Effector memory CD8-positive, alpha-beta T cell (primary cell): ENCODE measurements at regions not wholly inside any gene's neighbourhood (a gene's known extent, or its start where the extent isn't known, plus 50 kb on each side); places are given as distances from the start of the nearest gene placed in this dataset.

Experiments
- ATAC-seq: fragments of 150-1000 bp; cut with Tn5 transposase; replicated peaks from 2 replicates; pipeline ENCODE4 v1.10.0; 2021; ENCODE audit warnings: mild to moderate bottlenecking, moderate library complexity
- DNase-seq, 3 experiments: peaks; one replicate each; pipeline ENCODE4 v3.0.0; 2021
- H3K27ac Mint-ChIP-seq, 2 donors: one replicate each; pipeline ENCODE4 v1.8.0; 2022; ENCODE audit warnings: mild to moderate bottlenecking in 2 of 2, mixed read lengths in 2 of 2, moderate library complexity in 2 of 2
- H3K27me3 Mint-ChIP-seq, 2 donors: one replicate each; pipeline ENCODE4 v1.8.0; 2022; ENCODE audit warnings: mixed read lengths in 2 of 2
- H3K36me3 Mint-ChIP-seq: one replicate; pipeline ENCODE4 v1.8.0; 2022; ENCODE audit warnings: mild to moderate bottlenecking, moderate library complexity, mixed read lengths; ENCODE audit not compliant: insufficient read depth
- H3K4me1 Mint-ChIP-seq, 2 donors: one replicate each; pipeline ENCODE4 v1.8.0; 2022; ENCODE audit warnings: low read depth in 2 of 2, mixed read lengths in 2 of 2
- H3K4me3 Mint-ChIP-seq, 2 donors: one replicate each; pipeline ENCODE4 v1.8.0; 2022; ENCODE audit warnings: mild to moderate bottlenecking in 2 of 2, mixed read lengths in 2 of 2, moderate library complexity in 2 of 2
- H3K9me3 Mint-ChIP-seq, 2 donors: one replicate each; pipeline ENCODE4 v1.8.0; 2022; ENCODE audit warnings: mixed read lengths in 2 of 2

- Mint-ChIP-seq H3K27ac (no peak overlapping the region), H3K4me3 (no peak overlapping the region), H3K27me3 (no peaks in the 10 kb centered on the region), H3K9me3 (peaks cover 2 to 8% of the 10 kb centered on the region in 2 donors), H3K36me3 (no peaks in the 10 kb centered on the region), H3K4me1 (no peaks in the 10 kb centered on the region)
- ATAC-seq, result no peak
- DNase-seq, result no peak
Measured at GRCh38 chr14:87575378-87575777, 417.6 kb downstream of the GALC start.

- Mint-ChIP-seq H3K27me3 (no peaks in the 10 kb centered on the region), H3K27ac (no peak overlapping the region), H3K4me3 (no peak overlapping the region), H3K4me1 (no peaks in the 10 kb centered on the region), H3K9me3 (peaks cover 2 to 8% of the 10 kb centered on the region in 2 donors), H3K36me3 (no peaks in the 10 kb centered on the region)
- DNase-seq (no peak), ATAC-seq (no peak)
Measured at GRCh38 chr14:87573591-87573990, 419.4 kb downstream of the GALC start.

DNA sequence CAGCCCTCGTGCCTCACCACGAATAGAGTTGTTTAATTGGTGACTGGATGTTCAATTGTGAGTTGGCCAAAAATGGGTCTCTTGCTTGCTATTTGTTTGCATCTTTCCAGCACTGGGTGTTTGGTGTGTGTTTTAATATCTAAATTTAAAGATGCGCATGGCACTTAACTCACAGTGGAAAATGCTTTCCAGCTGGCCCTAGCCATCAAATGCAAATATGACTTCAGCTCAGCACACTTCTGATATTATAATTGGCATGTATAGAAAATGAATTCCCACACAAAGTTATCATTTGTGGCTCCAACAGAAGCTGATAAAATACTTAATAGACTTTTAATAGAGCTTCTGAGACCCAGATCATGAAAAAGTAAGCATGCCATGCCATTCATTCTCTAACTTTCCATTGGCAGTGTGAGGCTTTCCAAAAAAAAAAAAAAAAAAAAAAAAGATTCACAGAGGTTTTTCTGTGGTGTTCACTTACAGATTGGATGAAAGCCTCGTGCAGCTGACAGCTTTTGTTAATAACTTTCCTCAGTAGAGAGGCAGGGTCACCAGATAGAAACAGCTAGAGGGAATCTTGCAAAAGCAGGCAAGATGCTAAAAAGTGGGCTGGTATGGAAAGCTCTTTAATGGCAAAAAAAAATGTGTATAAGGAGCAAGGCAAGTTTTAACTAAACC, 425.2 kb downstream of the GALC start:
- Mint-ChIP-seq H3K4me1 (no peaks in the 10 kb centered on the region), H3K9me3 (peaks cover 0 to 9% of the 10 kb centered on the region in 2 donors), H3K4me3 (no peak overlapping the region), H3K27ac (no peak overlapping the region), H3K27me3 (no peaks in the 10 kb centered on the region), H3K36me3 (no peaks in the 10 kb centered on the region)
- DNase-seq (no peak), ATAC-seq (no peak)

DNA sequence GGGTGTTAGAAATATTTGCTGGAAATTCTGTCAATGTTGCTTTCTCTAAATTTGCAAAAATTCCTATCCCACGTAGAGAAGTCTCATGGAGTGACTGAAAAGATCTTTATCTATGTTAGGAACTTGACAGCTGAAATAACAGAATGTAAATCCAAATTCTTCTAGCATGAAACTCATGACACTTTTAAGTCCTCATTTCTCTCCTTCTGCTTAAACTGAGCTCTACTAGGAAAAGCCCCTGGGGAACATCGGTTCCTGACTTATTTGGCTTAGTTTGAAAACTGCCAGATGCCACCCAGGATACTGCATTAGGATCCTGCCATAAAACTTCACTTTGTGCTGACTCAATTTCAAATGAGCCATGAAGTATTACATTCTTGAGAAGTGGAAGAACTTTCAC, 426.0 kb downstream of the GALC start:
- Mint-ChIP-seq H3K27ac (no peak overlapping the region), H3K9me3 (peaks cover 0 to 9% of the 10 kb centered on the region in 2 donors), H3K4me3 (no peak overlapping the region), H3K36me3 (no peaks in the 10 kb centered on the region), H3K4me1 (no peaks in the 10 kb centered on the region), H3K27me3 (no peaks in the 10 kb centered on the region)
- DNase-seq (no peak), ATAC-seq (no peak)

DNA sequence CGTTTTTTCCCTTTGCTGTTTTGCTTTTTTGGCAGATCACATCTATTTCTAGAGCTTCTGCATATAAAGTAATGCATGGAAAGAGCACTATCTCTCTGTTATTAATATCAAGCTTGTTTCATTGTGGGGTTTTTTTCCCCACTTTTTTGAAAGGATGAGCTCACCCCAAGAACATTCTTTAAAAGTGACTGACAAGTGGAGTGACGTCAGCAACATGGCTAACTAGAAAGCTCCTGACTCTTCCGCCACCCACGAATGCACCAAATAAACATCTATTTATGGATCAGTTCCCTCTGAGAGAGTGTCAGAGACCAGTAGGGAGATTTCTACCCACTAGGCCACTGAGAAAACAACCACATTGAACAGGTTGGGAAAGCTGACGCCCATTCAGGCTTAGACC, 445.4 kb downstream of the GALC start:
- no peaks in the 10 kb centered on the region for H3K36me3 Mint-ChIP-seq
- ATAC-seq, result no peak
- H3K9me3 Mint-ChIP-seq, result peaks cover 0 to 3% of the 10 kb centered on the region in 2 donors
- H3K4me1 Mint-ChIP-seq, result no peaks in the 10 kb centered on the region
- H3K4me3 Mint-ChIP-seq, result no peak overlapping the region
- no peak overlapping the region for H3K27ac Mint-ChIP-seq
- no peak for DNase-seq
- no peaks in the 10 kb centered on the region for H3K27me3 Mint-ChIP-seq

- Mint-ChIP-seq H3K36me3 (no peaks in the 10 kb centered on the region), H3K4me1 (no peaks in the 10 kb centered on the region), H3K9me3 (peaks cover 6 to 11% of the 10 kb centered on the region in 2 donors), H3K4me3 (no peak overlapping the region), H3K27me3 (no peaks in the 10 kb centered on the region), H3K27ac (no peak overlapping the region)
- no peak for DNase-seq
- ATAC-seq, result no peak
Measured at GRCh38 chr14:87542288-87542687, 450.7 kb downstream of the GALC start.

GRCh38 chr14:87540339-87540738, 452.6 kb downstream of the GALC start:
- no peaks in the 10 kb centered on the region for H3K36me3 Mint-ChIP-seq
- H3K4me3 Mint-ChIP-seq, result no peak overlapping the region
- ATAC-seq (no peak), DNase-seq (no peak)
- peaks cover 9 to 11% of the 10 kb centered on the region in 2 donors for H3K9me3 Mint-ChIP-seq
- H3K4me1 Mint-ChIP-seq, result no peaks in the 10 kb centered on the region
- H3K27me3 Mint-ChIP-seq, result no peaks in the 10 kb centered on the region
- no peak overlapping the region for H3K27ac Mint-ChIP-seq

- Mint-ChIP-seq H3K27me3 (no peaks in the 10 kb centered on the region), H3K27ac (no peak overlapping the region), H3K4me1 (no peaks in the 10 kb centered on the region), H3K9me3 (peaks cover 14 to 15% of the 10 kb centered on the region in 2 donors), H3K4me3 (no peak overlapping the region), H3K36me3 (no peaks in the 10 kb centered on the region)
- ATAC-seq (no peak), DNase-seq (no peak)
Measured at GRCh38 chr14:87529081-87529480, 463.9 kb downstream of the GALC start.

- Mint-ChIP-seq H3K27me3 (no peaks in the 10 kb centered on the region), H3K9me3 (peaks cover 15 to 16% of the 10 kb centered on the region in 2 donors), H3K4me1 (no peaks in the 10 kb centered on the region), H3K4me3 (no peak overlapping the region), H3K27ac (no peak overlapping the region), H3K36me3 (no peaks in the 10 kb centered on the region)
- DNase-seq (no peak), ATAC-seq (no peak)
Measured at GRCh38 chr14:87526731-87527130, 466.3 kb downstream of the GALC start.

GRCh38 chr14:87524011-87524410, 469.0 kb downstream of the GALC start:
- H3K27me3 Mint-ChIP-seq, result no peaks in the 10 kb centered on the region
- H3K27ac Mint-ChIP-seq, result no peak overlapping the region
- H3K9me3 Mint-ChIP-seq, result peaks cover 6 to 10% of the 10 kb centered on the region in 2 donors
- peaks cover 2% of the 10 kb centered on the region for H3K36me3 Mint-ChIP-seq
- H3K4me3 Mint-ChIP-seq, result no peak overlapping the region
- DNase-seq (no peak), ATAC-seq (no peak)
- H3K4me1 Mint-ChIP-seq, result no peaks in the 10 kb centered on the region

DNA sequence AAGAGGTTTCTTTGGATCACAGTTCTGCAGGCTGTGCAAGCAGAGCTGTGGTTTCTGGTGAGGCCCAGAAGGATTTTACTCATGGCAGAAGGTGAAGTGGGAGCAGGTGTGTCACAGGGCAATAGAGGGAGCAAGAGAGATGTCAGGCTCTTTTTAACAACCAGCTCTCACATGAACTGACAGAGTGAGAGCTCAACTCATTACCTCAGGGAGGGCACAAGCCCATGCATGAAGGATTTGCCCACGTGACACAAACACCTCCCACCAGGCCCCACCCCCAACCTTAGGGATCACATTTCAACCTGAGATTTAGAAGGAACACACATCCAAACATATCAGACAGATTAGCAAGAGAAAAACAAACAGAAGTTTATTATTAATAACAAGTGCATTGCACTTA, 470.4 kb downstream of the GALC start:
- ATAC-seq, result no peak
- no peaks in the 10 kb centered on the region for H3K27me3 Mint-ChIP-seq
- no peak overlapping the region for H3K4me3 Mint-ChIP-seq
- peaks cover 0 to 5% of the 10 kb centered on the region in 2 donors for H3K9me3 Mint-ChIP-seq
- peaks cover 2% of the 10 kb centered on the region for H3K36me3 Mint-ChIP-seq
- H3K27ac Mint-ChIP-seq, result no peak overlapping the region
- no peak for DNase-seq
- H3K4me1 Mint-ChIP-seq, result no peaks in the 10 kb centered on the region

- no peak overlapping the region for H3K4me3 Mint-ChIP-seq
- no peak overlapping the region for H3K27ac Mint-ChIP-seq
- H3K27me3 Mint-ChIP-seq, result no peaks in the 10 kb centered on the region
- H3K4me1 Mint-ChIP-seq, result no peaks in the 10 kb centered on the region
- H3K36me3 Mint-ChIP-seq, result no peaks in the 10 kb centered on the region
- DNase-seq (no peak), ATAC-seq (no peak)
- peaks cover 5 to 11% of the 10 kb centered on the region in 2 donors for H3K9me3 Mint-ChIP-seq
Measured at GRCh38 chr14:87508333-87508732, 484.6 kb downstream of the GALC start.

DNA sequence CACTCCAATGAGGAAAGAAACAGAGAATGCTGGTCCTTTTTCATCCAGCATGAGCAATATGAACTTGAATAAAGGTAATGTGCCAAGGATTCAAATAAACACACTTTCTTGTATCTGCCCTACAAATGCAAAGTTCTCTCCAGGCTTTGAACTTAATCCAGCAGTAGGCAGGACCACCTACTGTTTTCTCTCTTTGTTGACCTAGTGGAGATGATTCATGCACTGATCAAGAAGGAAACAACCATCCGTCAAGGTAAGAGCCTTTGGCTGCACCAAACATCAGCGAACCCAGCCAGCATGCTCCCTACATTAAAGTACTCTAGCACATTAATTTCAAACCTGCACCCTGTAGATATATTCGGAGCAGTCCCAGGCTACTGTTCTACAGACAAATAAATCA, 489.3 kb downstream of the GALC start:
- Mint-ChIP-seq H3K27ac (no peak overlapping the region), H3K4me3 (no peak overlapping the region), H3K36me3 (no peaks in the 10 kb centered on the region), H3K9me3 (peaks cover 2 to 6% of the 10 kb centered on the region in 2 donors), H3K27me3 (no peaks in the 10 kb centered on the region), H3K4me1 (no peaks in the 10 kb centered on the region)
- ATAC-seq, result no peak
- DNase-seq, result no peak

DNA sequence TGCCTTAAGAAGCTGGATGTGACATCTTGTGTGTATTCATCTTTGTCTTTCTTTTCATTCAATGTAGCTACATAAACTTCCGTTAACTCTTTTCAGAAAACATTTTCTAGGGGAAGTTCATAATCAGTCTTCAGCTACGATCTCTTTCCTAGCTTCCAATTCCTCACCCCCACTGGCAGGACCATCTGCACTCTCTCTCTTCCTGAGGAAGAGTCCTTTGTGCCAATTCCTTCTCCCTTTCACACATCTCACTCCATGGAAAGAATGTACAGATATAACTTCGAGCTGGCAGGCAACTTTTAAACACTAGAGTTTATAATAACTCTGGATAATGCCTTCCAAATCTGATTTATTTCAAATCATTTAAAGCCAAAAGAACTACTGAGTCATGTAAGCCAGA, 495.7 kb downstream of the GALC start:
- peaks cover 7 to 21% of the 10 kb centered on the region in 2 donors for H3K9me3 Mint-ChIP-seq
- no peaks in the 10 kb centered on the region for H3K36me3 Mint-ChIP-seq
- no peak overlapping the region for H3K4me3 Mint-ChIP-seq
- H3K27ac Mint-ChIP-seq, result no peak overlapping the region
- no peak for DNase-seq
- no peaks in the 10 kb centered on the region for H3K4me1 Mint-ChIP-seq
- H3K27me3 Mint-ChIP-seq, result no peaks in the 10 kb centered on the region
- ATAC-seq, result no peak

DNA sequence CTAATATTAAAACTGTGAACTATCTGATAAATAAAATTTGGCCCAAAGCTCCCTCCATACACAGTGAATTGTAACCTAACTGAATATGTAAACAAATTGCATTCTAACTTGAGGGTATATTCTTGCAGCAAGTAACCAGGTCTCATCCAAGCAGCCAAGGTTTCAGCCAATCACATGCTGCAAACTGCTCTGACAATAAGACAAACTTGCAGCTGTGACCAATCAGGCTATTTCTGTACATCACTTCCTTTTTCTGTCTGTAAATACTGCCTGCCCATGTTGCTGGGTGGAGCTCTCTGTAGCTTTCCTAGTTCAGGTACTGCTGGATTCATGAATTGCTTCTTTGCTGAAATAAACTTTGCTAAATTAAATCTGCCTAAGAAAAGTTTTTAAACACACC, 499.0 kb downstream of the GALC start:
- Mint-ChIP-seq H3K27me3 (no peaks in the 10 kb centered on the region), H3K27ac (no peak overlapping the region), H3K4me3 (no peak overlapping the region), H3K9me3 (peaks cover 5 to 15% of the 10 kb centered on the region in 2 donors), H3K4me1 (no peaks in the 10 kb centered on the region), H3K36me3 (no peaks in the 10 kb centered on the region)
- ATAC-seq (no peak), DNase-seq (no peak)
